ENCODE measurements at regions not wholly inside any gene's neighbourhood (a gene's known extent, or its start where the extent isn't known, plus 50 kb on each side); places are given as distances from the start of the nearest gene placed in this dataset.

GRCh38 chr14:46596236-46596635, 55.3 kb downstream of the RPL10L start:
- DNase-seq (ENCODE audit: low read depth) = no peak
- H3K4me3 ChIP-seq (ENCODE audit: control insufficient read depth, low read depth, low read length) = no peak overlapping the region
- TF ChIP-seq CTCF (conservative IDR thresholded peaks at IDR 0.05; ENCODE audit: control insufficient read depth, insufficient read depth, low read depth, low read length) = no peak

- no peak overlapping the region for H3K4me3 ChIP-seq (ENCODE audit: control insufficient read depth, low read depth, low read length)
- TF ChIP-seq CTCF (conservative IDR thresholded peaks at IDR 0.05; ENCODE audit: control insufficient read depth, insufficient read depth, low read depth, low read length) = no peak
- no peak for DNase-seq (ENCODE audit: low read depth)
These were observed 68.8 kb downstream of the RPL10L start for GRCh38 chr14:46582826-46583225.

- peak; percentile 41 for DNase-seq (ENCODE audit: low read depth)
- no peak overlapping the region for H3K4me3 ChIP-seq (ENCODE audit: control insufficient read depth, low read depth, low read length)
- TF ChIP-seq CTCF (conservative IDR thresholded peaks at IDR 0.05; ENCODE audit: control insufficient read depth, insufficient read depth, low read depth, low read length) = peak; percentile 58
These were observed 70.4 kb downstream of the RPL10L start for GRCh38 chr14:46581036-46581671.

GRCh38 chr14:46574978-46575375, 76.6 kb downstream of the RPL10L start:
- no peak for TF ChIP-seq CTCF (conservative IDR thresholded peaks at IDR 0.05; ENCODE audit: control insufficient read depth, insufficient read depth, low read depth, low read length)
- DNase-seq (ENCODE audit: low read depth) = no peak
- H3K4me3 ChIP-seq (ENCODE audit: control insufficient read depth, low read depth, low read length) = no peak overlapping the region

GRCh38 chr14:46574221-46574977, 77.2 kb downstream of the RPL10L start:
- no peak overlapping the region for H3K4me3 ChIP-seq (ENCODE audit: control insufficient read depth, low read depth, low read length)
- peak; percentile 1 for DNase-seq (ENCODE audit: low read depth)
- no peak for TF ChIP-seq CTCF (conservative IDR thresholded peaks at IDR 0.05; ENCODE audit: control insufficient read depth, insufficient read depth, low read depth, low read length)

- no peak overlapping the region for H3K4me3 ChIP-seq (ENCODE audit: control insufficient read depth, low read depth, low read length)
- no peak for TF ChIP-seq CTCF (conservative IDR thresholded peaks at IDR 0.05; ENCODE audit: control insufficient read depth, insufficient read depth, low read depth, low read length)
- DNase-seq (ENCODE audit: low read depth) = no peak
These were observed 78.1 kb downstream of the RPL10L start for GRCh38 chr14:46573498-46573897.
